Stimulated activated naive CD8-positive, alpha-beta T cell treated with anti-CD3 and anti-CD28 coated beads, Interleukin-15, Interleukin-2, amounts not matched to agents 100 ng/mL and 50 ng/mL, for 24 hours (primary cell): ENCODE measurements at regions not wholly inside any gene's neighbourhood (a gene's known extent, or its start where the extent isn't known, plus 50 kb on each side); places are given as distances from the start of the nearest gene placed in this dataset.
A peak's percentile ranks its signal among the peaks of the same experiment; 100 is the strongest.

ENCODE experiments used
- H3K27ac Mint-ChIP-seq: one replicate; pipeline ENCODE4 v1.8.0; 2021; ENCODE audit warnings: mild to moderate bottlenecking, mixed read lengths
- H3K27me3 Mint-ChIP-seq: one replicate; pipeline ENCODE4 v1.8.0; 2021; ENCODE audit warnings: mixed read lengths
- H3K36me3 Mint-ChIP-seq: one replicate; pipeline ENCODE4 v1.8.0; 2021; ENCODE audit warnings: low read depth, mixed read lengths
- H3K4me1 Mint-ChIP-seq: one replicate; pipeline ENCODE4 v1.8.0; 2021; ENCODE audit warnings: low read depth, mixed read lengths
- H3K4me3 Mint-ChIP-seq: one replicate; pipeline ENCODE4 v1.8.0; 2021; ENCODE audit warnings: mild to moderate bottlenecking, mixed read lengths
- H3K9me3 Mint-ChIP-seq: one replicate; pipeline ENCODE4 v1.8.0; 2021; ENCODE audit warnings: mixed read lengths

- no peaks in the 10 kb centered on the region for H3K36me3 Mint-ChIP-seq
- peaks cover 25% of the 10 kb centered on the region for H3K4me1 Mint-ChIP-seq
Measured at GRCh38 chr6:14359438-14359837, 241.9 kb downstream of the CD83 start.

GRCh38 chr6:14360565-14360964, 243.0 kb downstream of the CD83 start:
- Mint-ChIP-seq H3K4me1 (peaks cover 14% of the 10 kb centered on the region), H3K27me3 (no peaks in the 10 kb centered on the region), H3K36me3 (no peaks in the 10 kb centered on the region), H3K27ac (no peak overlapping the region), H3K4me3 (no peak overlapping the region), H3K9me3 (no peaks in the 10 kb centered on the region)

More at GRCh38 chr6:14359438-14359837, 241.9 kb downstream of the CD83 start:
- Mint-ChIP-seq H3K9me3 (no peaks in the 10 kb centered on the region), H3K27ac (peak overlapping the region; percentile 18), H3K27me3 (no peaks in the 10 kb centered on the region), H3K4me3 (no peak overlapping the region)

- no peak overlapping the region for H3K27ac Mint-ChIP-seq
- H3K4me3 Mint-ChIP-seq = no peak overlapping the region
- H3K9me3 Mint-ChIP-seq = no peaks in the 10 kb centered on the region
- H3K27me3 Mint-ChIP-seq = no peaks in the 10 kb centered on the region
- H3K36me3 Mint-ChIP-seq = no peaks in the 10 kb centered on the region
- peaks cover 14% of the 10 kb centered on the region for H3K4me1 Mint-ChIP-seq
Measured at GRCh38 chr6:14361297-14361696, 243.7 kb downstream of the CD83 start.

- Mint-ChIP-seq H3K4me1 (peaks cover 14% of the 10 kb centered on the region), H3K36me3 (no peaks in the 10 kb centered on the region), H3K27me3 (no peaks in the 10 kb centered on the region), H3K27ac (no peak overlapping the region), H3K4me3 (no peak overlapping the region), H3K9me3 (no peaks in the 10 kb centered on the region)
Measured at GRCh38 chr6:14361956-14362587, 244.5 kb downstream of the CD83 start.

GRCh38 chr6:14364370-14364769, 246.8 kb downstream of the CD83 start:
- peaks cover 10% of the 10 kb centered on the region for H3K4me1 Mint-ChIP-seq
- no peak overlapping the region for H3K4me3 Mint-ChIP-seq
- no peaks in the 10 kb centered on the region for H3K9me3 Mint-ChIP-seq
- H3K27ac Mint-ChIP-seq = no peak overlapping the region
- H3K36me3 Mint-ChIP-seq = no peaks in the 10 kb centered on the region
- no peaks in the 10 kb centered on the region for H3K27me3 Mint-ChIP-seq

GRCh38 chr6:14365393-14365792, 247.8 kb downstream of the CD83 start:
- peaks cover 6% of the 10 kb centered on the region for H3K4me1 Mint-ChIP-seq
- no peak overlapping the region for H3K27ac Mint-ChIP-seq
- H3K36me3 Mint-ChIP-seq = no peaks in the 10 kb centered on the region
- no peaks in the 10 kb centered on the region for H3K27me3 Mint-ChIP-seq
- H3K9me3 Mint-ChIP-seq = no peaks in the 10 kb centered on the region
- H3K4me3 Mint-ChIP-seq = no peak overlapping the region

GRCh38 chr6:14366315-14366714, 248.7 kb downstream of the CD83 start:
- Mint-ChIP-seq H3K4me3 (no peak overlapping the region), H3K27me3 (no peaks in the 10 kb centered on the region), H3K27ac (no peak overlapping the region), H3K4me1 (peaks cover 11% of the 10 kb centered on the region), H3K9me3 (no peaks in the 10 kb centered on the region), H3K36me3 (no peaks in the 10 kb centered on the region)

- no peaks in the 10 kb centered on the region for H3K36me3 Mint-ChIP-seq
- no peak overlapping the region for H3K4me3 Mint-ChIP-seq
- H3K27me3 Mint-ChIP-seq = no peaks in the 10 kb centered on the region
- H3K4me1 Mint-ChIP-seq = peaks cover 16% of the 10 kb centered on the region
- no peak overlapping the region for H3K27ac Mint-ChIP-seq
- H3K9me3 Mint-ChIP-seq = no peaks in the 10 kb centered on the region
Measured at GRCh38 chr6:14366872-14367271, 249.3 kb downstream of the CD83 start.

GRCh38 chr6:14367296-14367695, 249.7 kb downstream of the CD83 start:
- Mint-ChIP-seq H3K9me3 (no peaks in the 10 kb centered on the region), H3K4me1 (peaks cover 17% of the 10 kb centered on the region), H3K4me3 (no peak overlapping the region), H3K27me3 (no peaks in the 10 kb centered on the region), H3K27ac (no peak overlapping the region), H3K36me3 (no peaks in the 10 kb centered on the region)

GRCh38 chr6:14369717-14370116, 252.1 kb downstream of the CD83 start:
- Mint-ChIP-seq H3K4me3 (no peak overlapping the region), H3K36me3 (no peaks in the 10 kb centered on the region), H3K9me3 (no peaks in the 10 kb centered on the region), H3K27ac (no peak overlapping the region), H3K27me3 (no peaks in the 10 kb centered on the region), H3K4me1 (peaks cover 31% of the 10 kb centered on the region)

GRCh38 chr6:14371530-14371929, 254.0 kb downstream of the CD83 start:
- Mint-ChIP-seq H3K27me3 (peaks cover 3% of the 10 kb centered on the region), H3K36me3 (no peaks in the 10 kb centered on the region), H3K27ac (peak overlapping the region; percentile 53), H3K4me1 (peaks cover 41% of the 10 kb centered on the region), H3K4me3 (peak overlapping the region; percentile 46), H3K9me3 (no peaks in the 10 kb centered on the region)

GRCh38 chr6:14372734-14373489, 255.3 kb downstream of the CD83 start:
- no peaks in the 10 kb centered on the region for H3K36me3 Mint-ChIP-seq
- peaks cover 41% of the 10 kb centered on the region for H3K4me1 Mint-ChIP-seq
- H3K9me3 Mint-ChIP-seq = no peaks in the 10 kb centered on the region
- no peak overlapping the region for H3K4me3 Mint-ChIP-seq
- peak overlapping the region; percentile 52 for H3K27ac Mint-ChIP-seq
- peaks cover 3% of the 10 kb centered on the region for H3K27me3 Mint-ChIP-seq

GRCh38 chr6:14373648-14374437, 256.3 kb downstream of the CD83 start:
- Mint-ChIP-seq H3K27me3 (peaks cover 3% of the 10 kb centered on the region), H3K9me3 (peaks cover 3% of the 10 kb centered on the region), H3K27ac (peak overlapping the region; percentile 7), H3K4me1 (peaks cover 41% of the 10 kb centered on the region), H3K4me3 (no peak overlapping the region), H3K36me3 (no peaks in the 10 kb centered on the region)

- H3K4me3 Mint-ChIP-seq = no peak overlapping the region
- peaks cover 9% of the 10 kb centered on the region for H3K27me3 Mint-ChIP-seq
- H3K4me1 Mint-ChIP-seq = peaks cover 59% of the 10 kb centered on the region
- no peaks in the 10 kb centered on the region for H3K36me3 Mint-ChIP-seq
- H3K27ac Mint-ChIP-seq = peak overlapping the region; percentile 13
- peaks cover 3% of the 10 kb centered on the region for H3K9me3 Mint-ChIP-seq
Measured at GRCh38 chr6:14375930-14376329, 258.4 kb downstream of the CD83 start.

- no peak overlapping the region for H3K4me3 Mint-ChIP-seq
- peaks cover 50% of the 10 kb centered on the region for H3K4me1 Mint-ChIP-seq
- peaks cover 13% of the 10 kb centered on the region for H3K27me3 Mint-ChIP-seq
- H3K9me3 Mint-ChIP-seq = peaks cover 3% of the 10 kb centered on the region
- no peak overlapping the region for H3K27ac Mint-ChIP-seq
- no peaks in the 10 kb centered on the region for H3K36me3 Mint-ChIP-seq
Measured at GRCh38 chr6:14379568-14379967, 262.0 kb downstream of the CD83 start.
